Activated CD4-positive, alpha-beta memory T cell treated with anti-CD3 and anti-CD28 coated beads for 36 hours (primary cell): ENCODE measurements at regions not wholly inside any gene's neighbourhood (a gene's known extent, or its start where the extent isn't known, plus 50 kb on each side); places are given as distances from the start of the nearest gene placed in this dataset.

Experiments
- CTCF ChIA-PET: fragments of 350-600 bp; sonication (Branson Sonifier 250); formaldehyde crosslinking; loops from one replicate; lab custom pipeline; 2021; ENCODE audit warnings: antibody characterized with exemption, inconsistent platforms; lab: Charles Lee
- POLR2A ChIA-PET: fragments of 350-600 bp; sonication (Branson Sonifier 250); formaldehyde crosslinking; loops from one replicate; lab custom pipeline; 2021; ENCODE audit warnings: antibody characterized with exemption; lab: Charles Lee
- DNase-seq: peaks from one replicate; pipeline ENCODE4 v3.0.0-alpha.2; 2020
- H3K27ac Mint-ChIP-seq: one replicate; pipeline ENCODE4 v1.8.0; 2021; ENCODE audit warnings: mixed read lengths
- H3K27me3 Mint-ChIP-seq: one replicate; pipeline ENCODE4 v1.8.0; 2021; ENCODE audit warnings: mixed read lengths
- H3K36me3 Mint-ChIP-seq: one replicate; pipeline ENCODE4 v1.8.0; 2021; ENCODE audit warnings: mixed read lengths
- H3K4me1 Mint-ChIP-seq: one replicate; pipeline ENCODE4 v1.8.0; 2021; ENCODE audit warnings: low read depth, mixed read lengths
- H3K4me3 Mint-ChIP-seq: one replicate; pipeline ENCODE4 v1.8.0; 2021; ENCODE audit warnings: mild to moderate bottlenecking, mixed read lengths
- H3K9me3 Mint-ChIP-seq: one replicate; pipeline ENCODE4 v1.8.0; 2021; ENCODE audit warnings: mixed read lengths
- intact Hi-C: fragments of 100-400 bp; cut with micrococcal nuclease; formaldehyde crosslinking; loops from one replicate; pipeline ENCODE4 v1.15.1; 2023

DNA sequence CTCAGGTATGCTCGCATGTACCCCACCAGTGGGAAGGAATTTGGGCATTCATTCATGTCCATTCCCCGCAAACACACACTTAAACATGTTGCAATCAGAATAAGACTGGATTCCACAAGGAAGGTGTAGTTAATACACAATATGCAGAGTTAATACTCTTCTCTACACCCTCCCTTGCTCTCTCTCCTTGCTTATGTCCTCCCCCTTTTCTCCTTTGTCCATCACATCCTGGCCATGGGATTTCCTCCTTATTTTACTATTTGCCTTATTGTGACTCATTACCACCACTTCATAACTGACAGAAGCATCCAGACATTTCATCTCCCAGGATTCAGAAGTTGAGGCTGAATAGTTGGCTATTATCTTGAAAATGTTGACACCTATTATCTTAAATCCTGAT, 473.8 kb upstream of the SPHKAP start:
- Mint-ChIP-seq H3K4me3 (no peak overlapping the region), H3K9me3 (peaks cover 3% of the 10 kb centered on the region), H3K36me3 (no peaks in the 10 kb centered on the region), H3K4me1 (no peaks in the 10 kb centered on the region), H3K27me3 (no peaks in the 10 kb centered on the region), H3K27ac (no peak overlapping the region)
- CTCF ChIA-PET = no interaction called here
- no peak for DNase-seq
- intact Hi-C loops = no loop called here
- POLR2A ChIA-PET = no interaction called here

DNA sequence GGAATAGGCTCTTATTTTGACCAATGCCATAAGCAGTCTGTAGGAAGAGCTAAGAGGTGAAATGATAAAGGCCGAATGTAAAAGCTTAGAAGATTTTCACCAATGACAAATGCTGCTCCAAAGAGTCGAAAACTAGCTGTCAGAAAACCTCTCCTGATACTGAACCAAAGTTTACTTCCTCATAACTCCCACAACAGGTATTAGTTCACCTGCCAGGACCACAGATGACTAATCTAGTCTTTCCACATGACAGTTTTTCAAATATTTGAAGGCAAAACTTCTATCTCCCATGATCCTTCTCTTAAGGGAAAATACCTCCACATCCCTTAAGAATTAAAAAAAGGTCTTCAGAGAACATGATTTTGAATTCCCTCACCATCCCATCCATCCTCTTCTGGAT, 473.2 kb upstream of the SPHKAP start:
- ChIA-PET CTCF (interaction anchor here (0.6 kb wide), 1 partner anchor 314 kb away, joined by 3 read pairs; no protein-coding TSS in a partner anchor), POLR2A (no interaction called here)
- no peak overlapping the region for H3K27ac Mint-ChIP-seq
- H3K36me3 Mint-ChIP-seq = no peaks in the 10 kb centered on the region
- no peak for DNase-seq
- H3K9me3 Mint-ChIP-seq = peaks cover 7% of the 10 kb centered on the region
- H3K27me3 Mint-ChIP-seq = no peaks in the 10 kb centered on the region
- no peak overlapping the region for H3K4me3 Mint-ChIP-seq
- intact Hi-C loops = no loop called here
- H3K4me1 Mint-ChIP-seq = no peaks in the 10 kb centered on the region

DNA sequence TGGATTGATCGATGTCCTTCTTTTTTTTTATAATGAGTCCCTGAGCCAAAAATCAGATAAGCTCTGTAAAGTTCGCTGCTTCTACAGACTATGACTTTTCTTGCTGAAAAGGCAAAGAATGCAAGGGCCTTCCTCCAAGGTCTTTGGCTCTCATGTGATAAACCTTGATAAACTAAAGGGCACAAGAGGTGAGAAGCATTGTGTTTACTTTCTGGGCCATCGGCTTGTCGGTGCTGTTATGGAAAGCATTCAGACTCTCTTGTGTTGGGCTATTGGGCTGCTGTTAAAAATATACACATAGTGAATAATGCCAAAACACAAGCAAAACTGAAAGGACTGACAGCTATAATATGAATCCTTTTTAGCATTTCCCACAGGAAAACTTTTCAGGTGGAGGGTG, 472.4 kb upstream of the SPHKAP start:
- CTCF ChIA-PET = no interaction called here
- DNase-seq = no peak
- intact Hi-C loops = no loop called here
- no peaks in the 10 kb centered on the region for H3K36me3 Mint-ChIP-seq
- no peak overlapping the region for H3K4me3 Mint-ChIP-seq
- H3K27me3 Mint-ChIP-seq = no peaks in the 10 kb centered on the region
- no peak overlapping the region for H3K27ac Mint-ChIP-seq
- no peaks in the 10 kb centered on the region for H3K4me1 Mint-ChIP-seq
- peaks cover 7% of the 10 kb centered on the region for H3K9me3 Mint-ChIP-seq
- POLR2A ChIA-PET = no interaction called here

DNA sequence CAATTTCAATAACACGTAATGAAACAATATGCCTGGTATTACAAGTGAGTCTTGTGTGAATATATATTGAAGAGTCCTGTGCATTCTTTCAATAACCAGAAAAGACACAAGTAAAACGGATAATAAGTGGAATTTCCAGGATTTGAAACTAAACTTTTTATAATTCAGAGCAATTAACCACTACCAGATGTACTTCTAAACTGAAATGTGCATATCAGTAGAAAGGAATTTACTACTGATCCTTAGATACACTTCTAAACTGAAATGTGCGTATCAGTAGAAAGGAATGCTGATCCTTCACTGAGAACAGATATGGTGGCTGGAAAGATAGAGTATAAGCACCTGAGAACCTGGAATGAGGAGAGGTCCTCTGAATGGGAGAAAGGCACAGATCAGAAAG, 470.9 kb upstream of the SPHKAP start:
- H3K9me3 Mint-ChIP-seq = peaks cover 7% of the 10 kb centered on the region
- no peak overlapping the region for H3K27ac Mint-ChIP-seq
- ChIA-PET CTCF (no interaction called here), POLR2A (no interaction called here)
- intact Hi-C loops = no loop called here
- H3K4me1 Mint-ChIP-seq = no peaks in the 10 kb centered on the region
- DNase-seq = no peak
- no peaks in the 10 kb centered on the region for H3K36me3 Mint-ChIP-seq
- H3K4me3 Mint-ChIP-seq = no peak overlapping the region
- H3K27me3 Mint-ChIP-seq = no peaks in the 10 kb centered on the region

DNA sequence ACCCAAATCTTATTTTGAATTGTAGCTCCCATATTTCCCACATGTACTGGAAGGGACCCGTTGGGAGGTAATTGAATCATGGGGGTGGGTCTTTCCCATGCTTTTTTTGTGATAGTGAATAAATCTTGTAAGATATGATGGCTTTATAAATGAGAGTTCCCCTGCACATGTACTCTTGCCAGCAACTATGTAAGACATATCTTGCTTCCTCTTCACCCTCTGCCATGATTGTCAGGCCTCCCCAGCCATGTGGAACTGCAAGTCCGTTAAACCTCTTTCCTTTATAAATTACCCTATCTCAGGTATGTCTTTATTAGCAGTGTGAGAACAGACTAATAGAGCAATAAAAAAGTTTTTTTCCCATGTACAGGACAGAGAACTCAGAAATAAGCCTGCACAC, 468.4 kb upstream of the SPHKAP start:
- Mint-ChIP-seq H3K9me3 (peaks cover 7% of the 10 kb centered on the region), H3K36me3 (no peaks in the 10 kb centered on the region), H3K4me1 (no peaks in the 10 kb centered on the region), H3K27ac (no peak overlapping the region), H3K4me3 (no peak overlapping the region), H3K27me3 (no peaks in the 10 kb centered on the region)
- ChIA-PET CTCF (no interaction called here), POLR2A (no interaction called here)
- intact Hi-C loops = no loop called here
- no peak for DNase-seq

DNA sequence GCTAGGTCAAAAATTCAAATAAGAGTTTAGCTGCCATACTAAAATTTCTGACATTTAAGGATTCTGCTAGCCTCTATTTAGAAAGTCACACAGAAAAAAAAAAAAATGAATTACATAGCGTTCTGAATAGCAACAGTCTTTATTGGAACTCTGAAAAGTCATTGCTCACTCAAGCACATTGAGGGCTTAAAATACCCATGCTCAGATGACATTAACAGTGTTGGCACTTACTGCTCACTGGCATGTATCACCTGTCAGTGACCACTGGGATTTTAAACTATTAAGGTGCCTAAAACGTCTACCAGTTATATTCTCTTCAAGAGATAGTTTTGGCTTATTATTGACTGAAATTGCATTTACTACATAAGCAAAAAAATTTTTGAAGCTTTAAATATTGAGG, 468.0 kb upstream of the SPHKAP start:
- H3K4me3 Mint-ChIP-seq = no peak overlapping the region
- intact Hi-C loops = no loop called here
- H3K4me1 Mint-ChIP-seq = no peaks in the 10 kb centered on the region
- H3K27ac Mint-ChIP-seq = no peak overlapping the region
- no peaks in the 10 kb centered on the region for H3K36me3 Mint-ChIP-seq
- ChIA-PET POLR2A (no interaction called here), CTCF (no interaction called here)
- no peaks in the 10 kb centered on the region for H3K27me3 Mint-ChIP-seq
- no peak for DNase-seq
- H3K9me3 Mint-ChIP-seq = peaks cover 7% of the 10 kb centered on the region

DNA sequence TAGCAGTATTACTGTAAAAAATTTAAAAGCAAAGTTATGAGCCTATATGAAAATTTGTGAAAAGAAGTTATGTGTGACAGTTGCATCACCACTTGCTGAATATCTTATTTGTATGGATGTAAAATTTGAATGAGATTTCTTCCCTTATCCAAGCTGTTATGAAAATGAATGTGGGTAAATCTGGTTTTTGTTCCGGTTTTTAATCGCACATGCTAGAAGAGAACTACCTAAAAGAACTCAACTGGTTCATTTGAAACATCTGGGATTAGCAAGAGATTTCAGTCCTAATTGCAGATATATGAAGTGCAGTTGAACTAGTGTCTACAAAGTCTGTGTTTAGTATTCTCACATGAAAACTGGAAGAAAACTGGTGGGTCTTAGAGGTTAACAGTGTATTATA, 467.1 kb upstream of the SPHKAP start:
- no peak overlapping the region for H3K27ac Mint-ChIP-seq
- no peaks in the 10 kb centered on the region for H3K4me1 Mint-ChIP-seq
- H3K9me3 Mint-ChIP-seq = peaks cover 7% of the 10 kb centered on the region
- intact Hi-C loops = no loop called here
- ChIA-PET CTCF (no interaction called here), POLR2A (no interaction called here)
- no peaks in the 10 kb centered on the region for H3K27me3 Mint-ChIP-seq
- no peak for DNase-seq
- H3K4me3 Mint-ChIP-seq = no peak overlapping the region
- H3K36me3 Mint-ChIP-seq = no peaks in the 10 kb centered on the region

DNA sequence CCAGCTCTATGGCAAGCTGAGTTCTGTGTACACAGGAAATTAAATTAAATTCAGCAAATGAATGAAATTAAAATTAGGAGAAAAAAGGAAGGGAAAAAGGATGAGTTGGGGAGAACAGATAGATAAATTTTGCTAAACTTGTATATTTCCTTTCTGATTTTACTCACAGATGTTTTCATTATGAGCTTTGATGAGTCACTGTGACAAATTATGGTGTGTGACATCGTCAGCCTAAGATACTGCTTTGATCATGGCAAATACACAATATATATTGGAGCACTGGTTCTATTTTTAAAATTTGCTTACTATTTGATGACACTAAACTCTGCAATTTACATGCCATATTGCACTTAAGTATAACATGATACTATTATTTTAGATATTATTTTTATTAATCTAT, 464.6 kb upstream of the SPHKAP start:
- Mint-ChIP-seq H3K9me3 (peaks cover 11% of the 10 kb centered on the region), H3K27ac (no peak overlapping the region), H3K27me3 (no peaks in the 10 kb centered on the region), H3K36me3 (no peaks in the 10 kb centered on the region), H3K4me3 (no peak overlapping the region), H3K4me1 (no peaks in the 10 kb centered on the region)
- intact Hi-C loops = no loop called here
- ChIA-PET POLR2A (no interaction called here), CTCF (interaction anchor here (0.7 kb wide), 1 partner anchor 784 kb away, joined by 4 read pairs; no protein-coding TSS in a partner anchor)
- no peak for DNase-seq

DNA sequence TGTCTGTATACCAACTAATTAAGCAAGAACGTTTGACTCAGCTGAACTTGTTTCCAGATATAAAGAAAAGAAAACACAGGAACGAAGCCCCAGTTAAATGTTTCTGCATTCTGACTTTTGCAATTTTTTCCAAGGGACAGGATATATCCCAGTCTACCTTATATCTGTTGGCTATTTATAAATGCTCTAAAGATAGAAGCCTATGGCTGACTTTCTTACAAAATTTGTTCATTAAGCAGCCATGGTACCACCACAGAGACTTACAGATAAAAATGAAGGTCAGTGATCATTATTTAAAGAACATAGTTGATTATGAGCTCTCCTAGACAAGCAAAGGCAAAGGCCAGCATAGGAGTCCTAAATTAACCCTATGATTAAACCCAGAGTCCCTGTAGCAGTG, 462.7 kb upstream of the SPHKAP start:
- H3K27me3 Mint-ChIP-seq = no peaks in the 10 kb centered on the region
- no peaks in the 10 kb centered on the region for H3K36me3 Mint-ChIP-seq
- intact Hi-C loops = no loop called here
- DNase-seq = no peak
- H3K4me1 Mint-ChIP-seq = no peaks in the 10 kb centered on the region
- H3K9me3 Mint-ChIP-seq = peaks cover 4% of the 10 kb centered on the region
- no peak overlapping the region for H3K27ac Mint-ChIP-seq
- no peak overlapping the region for H3K4me3 Mint-ChIP-seq
- ChIA-PET POLR2A (no interaction called here), CTCF (no interaction called here)

DNA sequence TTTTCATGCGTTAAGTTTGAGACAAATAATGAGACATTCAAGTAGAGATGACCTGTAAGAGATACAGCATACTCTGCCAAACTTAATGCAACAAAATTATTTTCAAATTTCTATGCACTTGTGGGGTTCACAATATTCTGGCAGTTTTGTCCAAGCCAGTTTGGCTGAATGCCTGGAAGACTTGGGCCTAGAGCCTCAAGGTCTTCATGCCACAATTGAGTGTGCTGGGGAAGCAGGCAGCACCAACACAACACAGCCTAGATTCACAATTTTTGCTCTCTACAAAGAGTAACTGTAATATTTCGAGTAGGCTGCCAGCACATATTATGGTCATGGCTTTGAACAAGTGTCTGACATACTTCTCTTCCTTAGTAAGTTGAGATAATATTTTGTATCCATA, 461.4 kb upstream of the SPHKAP start:
- Mint-ChIP-seq H3K27ac (no peak overlapping the region), H3K36me3 (no peaks in the 10 kb centered on the region), H3K27me3 (no peaks in the 10 kb centered on the region), H3K9me3 (peaks cover 4% of the 10 kb centered on the region), H3K4me1 (no peaks in the 10 kb centered on the region), H3K4me3 (no peak overlapping the region)
- DNase-seq = no peak
- intact Hi-C loops = no loop called here
- ChIA-PET CTCF (no interaction called here), POLR2A (no interaction called here)

DNA sequence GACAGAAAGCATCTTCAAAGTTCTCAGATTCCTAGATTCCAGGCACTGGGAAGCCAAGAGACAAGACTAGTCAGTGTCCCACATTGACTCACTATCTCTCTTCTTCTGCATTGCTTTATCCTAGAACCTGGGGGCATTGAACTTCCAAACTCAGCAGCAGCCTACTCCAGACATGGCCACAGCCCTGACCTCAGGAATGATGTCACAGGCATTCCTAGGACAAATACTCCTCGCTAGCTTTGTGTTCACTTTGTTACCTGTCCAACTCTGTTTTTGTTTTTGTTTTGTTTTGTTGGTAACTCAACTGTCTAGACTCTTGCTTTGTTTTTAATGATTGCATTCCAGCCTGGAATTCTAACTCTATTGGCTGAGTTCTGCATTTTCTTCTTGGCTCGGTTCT, 449.3 kb upstream of the SPHKAP start:
- Mint-ChIP-seq H3K36me3 (no peaks in the 10 kb centered on the region), H3K27ac (no peak overlapping the region), H3K4me3 (no peak overlapping the region), H3K27me3 (no peaks in the 10 kb centered on the region), H3K9me3 (peaks cover 6% of the 10 kb centered on the region), H3K4me1 (no peaks in the 10 kb centered on the region)
- no peak for DNase-seq
- CTCF ChIA-PET = no interaction called here
- intact Hi-C loops = no loop called here
- POLR2A ChIA-PET = no interaction called here

DNA sequence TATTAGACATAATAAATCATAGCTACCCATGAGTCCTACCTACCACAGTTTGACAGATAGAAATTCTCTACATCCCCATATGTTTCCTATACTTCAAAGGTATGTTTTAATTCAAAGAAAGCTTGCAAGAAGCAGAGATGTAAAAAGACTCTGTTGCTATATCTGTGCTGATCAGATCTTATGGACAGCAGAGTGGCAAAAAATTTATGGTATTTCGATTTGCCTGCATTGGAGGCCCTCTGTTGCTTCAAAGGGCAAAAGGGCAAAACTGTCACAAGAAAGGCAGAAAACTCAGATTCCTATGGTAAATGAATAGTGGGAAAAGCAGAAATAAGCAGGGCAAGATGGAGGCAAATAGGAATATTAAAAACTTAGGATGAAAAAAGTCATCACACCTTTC, 447.8 kb upstream of the SPHKAP start:
- no peak for DNase-seq
- Mint-ChIP-seq H3K4me3 (no peak overlapping the region), H3K27me3 (no peaks in the 10 kb centered on the region), H3K4me1 (no peaks in the 10 kb centered on the region), H3K27ac (no peak overlapping the region), H3K9me3 (peaks cover 6% of the 10 kb centered on the region), H3K36me3 (no peaks in the 10 kb centered on the region)
- intact Hi-C loops = no loop called here
- CTCF ChIA-PET = no interaction called here
- POLR2A ChIA-PET = no interaction called here

DNA sequence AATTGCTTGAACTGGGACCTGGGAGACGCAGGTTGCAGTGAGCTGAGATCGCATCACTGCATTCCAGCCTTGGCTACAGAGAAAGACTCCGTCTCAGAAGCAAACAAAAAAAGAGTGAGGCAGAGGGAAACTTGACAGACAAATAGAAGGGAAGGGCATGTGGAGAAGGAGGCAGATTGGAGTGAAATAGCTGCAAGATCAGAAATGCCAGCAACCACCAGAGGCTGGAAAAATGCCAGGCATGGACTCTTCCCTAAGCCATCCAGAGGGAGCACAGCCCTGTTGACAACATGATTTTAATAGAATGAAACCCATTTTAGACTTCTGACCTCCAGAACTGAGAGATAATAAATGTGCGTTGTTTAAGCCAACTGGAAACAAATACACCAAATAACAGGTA, 447.2 kb upstream of the SPHKAP start:
- ChIA-PET CTCF (no interaction called here), POLR2A (no interaction called here)
- Mint-ChIP-seq H3K4me1 (no peaks in the 10 kb centered on the region), H3K36me3 (no peaks in the 10 kb centered on the region), H3K27ac (no peak overlapping the region), H3K9me3 (peaks cover 6% of the 10 kb centered on the region), H3K27me3 (no peaks in the 10 kb centered on the region), H3K4me3 (no peak overlapping the region)
- DNase-seq = no peak
- intact Hi-C loops = no loop called here

DNA sequence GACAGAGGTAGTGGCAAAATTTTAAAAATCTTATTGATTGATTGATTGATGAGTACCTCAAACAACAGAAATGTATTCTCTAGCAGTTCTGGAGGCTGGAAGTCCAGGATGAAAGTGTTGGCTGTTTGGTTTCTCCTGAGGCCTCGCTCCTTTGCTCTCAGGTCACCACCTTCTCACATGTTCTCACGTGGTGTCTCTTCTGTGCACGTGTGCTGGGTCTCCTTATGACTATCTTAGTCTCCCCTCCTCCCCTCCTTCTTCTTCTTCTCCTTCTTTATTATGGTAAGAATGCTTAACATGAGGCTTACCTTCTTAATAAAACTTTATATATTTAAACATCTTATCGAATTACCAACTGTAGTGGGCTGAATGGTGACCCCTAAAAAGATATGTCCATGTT, 446.0 kb upstream of the SPHKAP start:
- no peak overlapping the region for H3K4me3 Mint-ChIP-seq
- POLR2A ChIA-PET = no interaction called here
- H3K9me3 Mint-ChIP-seq = peaks cover 7% of the 10 kb centered on the region
- no peaks in the 10 kb centered on the region for H3K36me3 Mint-ChIP-seq
- no peak for DNase-seq
- no peaks in the 10 kb centered on the region for H3K27me3 Mint-ChIP-seq
- CTCF ChIA-PET = no interaction called here
- no peak overlapping the region for H3K27ac Mint-ChIP-seq
- no peaks in the 10 kb centered on the region for H3K4me1 Mint-ChIP-seq
- intact Hi-C loops = no loop called here
